ENCODE measurements at regions not wholly inside any gene's neighbourhood (a gene's known extent, or its start where the extent isn't known, plus 50 kb on each side); places are given as distances from the start of the nearest gene placed in this dataset.

DNA sequence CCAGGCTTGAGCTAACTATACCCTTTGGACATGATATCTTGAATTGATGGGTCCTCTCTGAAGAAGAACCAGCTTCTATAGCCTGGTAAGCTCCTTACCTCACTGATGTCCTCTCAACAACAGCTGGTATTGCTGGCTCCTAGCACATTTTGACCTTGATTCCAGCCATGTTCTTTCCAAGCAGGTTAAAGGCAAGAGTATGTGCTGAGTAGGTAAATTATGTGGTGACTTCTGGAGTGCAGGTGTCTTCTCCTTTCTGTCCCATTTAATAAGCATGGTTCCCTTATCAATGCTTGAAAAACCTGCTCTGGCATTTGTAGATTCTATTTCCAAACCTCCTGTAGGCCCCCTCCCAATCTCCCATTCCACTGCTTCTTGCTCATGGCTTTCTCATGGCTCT is 300.1 kb downstream of the UTP18 start:
- no peak overlapping the region for H3K4me3 ChIP-seq (ENCODE audit: insufficient read depth, low read length, poor library complexity, severe bottlenecking)
- H3K9ac ChIP-seq (ENCODE audit: low read length), result no peak overlapping the region
- H3K79me2 ChIP-seq (ENCODE audit: insufficient read depth, low read length), result no peaks in the 10 kb centered on the region
- no peak overlapping the region for H3K4me2 ChIP-seq (ENCODE audit: low read depth, low read length, poor library complexity, severe bottlenecking)
- H3F3A ChIP-seq (ENCODE audit: insufficient read depth), result no peaks in the 10 kb centered on the region
- no peak overlapping the region for H3K27ac ChIP-seq (ENCODE audit: low read depth, low read length)
- H3K9me2 ChIP-seq (replicated peaks; ENCODE audit: insufficient read depth, low read length), result no peaks in the 10 kb centered on the region
- H3K27me3 ChIP-seq (ENCODE audit: low read length), result no peaks in the 10 kb centered on the region
- no peaks in the 10 kb centered on the region for H3K9me3 ChIP-seq (ENCODE audit: insufficient read depth, low read length)
- no peaks in the 10 kb centered on the region for H4K20me1 ChIP-seq (ENCODE audit: low read depth, low read length)
- H2AFZ ChIP-seq (ENCODE audit: low read depth, low read length, severe bottlenecking), result no peak overlapping the region
- H3K36me3 ChIP-seq (ENCODE audit: low read length), result no peaks in the 10 kb centered on the region
- TF ChIP-seq, protein P1, sequence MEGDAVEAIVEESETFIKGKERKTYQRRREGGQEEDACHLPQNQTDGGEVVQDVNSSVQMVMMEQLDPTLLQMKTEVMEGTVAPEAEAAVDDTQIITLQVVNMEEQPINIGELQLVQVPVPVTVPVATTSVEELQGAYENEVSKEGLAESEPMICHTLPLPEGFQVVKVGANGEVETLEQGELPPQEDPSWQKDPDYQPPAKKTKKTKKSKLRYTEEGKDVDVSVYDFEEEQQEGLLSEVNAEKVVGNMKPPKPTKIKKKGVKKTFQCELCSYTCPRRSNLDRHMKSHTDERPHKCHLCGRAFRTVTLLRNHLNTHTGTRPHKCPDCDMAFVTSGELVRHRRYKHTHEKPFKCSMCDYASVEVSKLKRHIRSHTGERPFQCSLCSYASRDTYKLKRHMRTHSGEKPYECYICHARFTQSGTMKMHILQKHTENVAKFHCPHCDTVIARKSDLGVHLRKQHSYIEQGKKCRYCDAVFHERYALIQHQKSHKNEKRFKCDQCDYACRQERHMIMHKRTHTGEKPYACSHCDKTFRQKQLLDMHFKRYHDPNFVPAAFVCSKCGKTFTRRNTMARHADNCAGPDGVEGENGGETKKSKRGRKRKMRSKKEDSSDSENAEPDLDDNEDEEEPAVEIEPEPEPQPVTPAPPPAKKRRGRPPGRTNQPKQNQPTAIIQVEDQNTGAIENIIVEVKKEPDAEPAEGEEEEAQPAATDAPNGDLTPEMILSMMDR (IDR thresholded peaks at IDR 0.05; ENCODE audit: insufficient read depth, low read length, poor library complexity, severe bottlenecking), result no peak
- TF ChIP-seq EZH2phosphoT487 (conservative IDR thresholded peaks at IDR 0.05; ENCODE audit: low read length), result no peak

DNA sequence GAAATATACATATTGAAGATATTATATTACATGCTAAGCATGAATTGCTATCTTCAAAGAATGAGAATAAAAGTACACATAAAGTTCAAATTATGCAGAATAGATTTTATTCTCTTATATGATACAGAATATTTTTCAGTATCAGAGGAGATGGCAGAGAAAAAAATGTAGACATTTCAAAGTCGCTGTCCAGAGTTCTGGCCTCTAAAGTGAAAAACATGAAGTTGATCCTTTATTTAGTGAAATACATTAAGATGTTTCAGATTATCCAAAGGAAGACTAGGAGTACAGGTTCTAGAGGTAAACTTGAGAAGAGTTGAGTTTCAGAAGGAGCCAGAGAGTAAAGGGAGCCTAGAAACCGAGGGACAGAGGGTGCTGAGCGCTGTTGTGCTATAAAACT is 303.6 kb downstream of the UTP18 start:
- H3K36me3 ChIP-seq (ENCODE audit: low read length), result no peaks in the 10 kb centered on the region
- H3K4me3 ChIP-seq (ENCODE audit: insufficient read depth, low read length, poor library complexity, severe bottlenecking), result no peak overlapping the region
- no peaks in the 10 kb centered on the region for H4K20me1 ChIP-seq (ENCODE audit: low read depth, low read length)
- TF ChIP-seq EZH2phosphoT487 (conservative IDR thresholded peaks at IDR 0.05; ENCODE audit: low read length), result no peak
- TF ChIP-seq, protein P1 (IDR thresholded peaks at IDR 0.05; ENCODE audit: insufficient read depth, low read length, poor library complexity, severe bottlenecking), result no peak
- H3K9me2 ChIP-seq (replicated peaks; ENCODE audit: insufficient read depth, low read length), result no peaks in the 10 kb centered on the region
- H2AFZ ChIP-seq (ENCODE audit: low read depth, low read length, severe bottlenecking), result no peak overlapping the region
- H3K79me2 ChIP-seq (ENCODE audit: insufficient read depth, low read length), result no peaks in the 10 kb centered on the region
- no peaks in the 10 kb centered on the region for H3K9me3 ChIP-seq (ENCODE audit: insufficient read depth, low read length)
- no peak overlapping the region for H3K27ac ChIP-seq (ENCODE audit: low read depth, low read length)
- H3K4me2 ChIP-seq (ENCODE audit: low read depth, low read length, poor library complexity, severe bottlenecking), result no peak overlapping the region
- H3K9ac ChIP-seq (ENCODE audit: low read length), result no peak overlapping the region
- no peaks in the 10 kb centered on the region for H3F3A ChIP-seq (ENCODE audit: insufficient read depth)
- H3K27me3 ChIP-seq (ENCODE audit: low read length), result no peaks in the 10 kb centered on the region

DNA sequence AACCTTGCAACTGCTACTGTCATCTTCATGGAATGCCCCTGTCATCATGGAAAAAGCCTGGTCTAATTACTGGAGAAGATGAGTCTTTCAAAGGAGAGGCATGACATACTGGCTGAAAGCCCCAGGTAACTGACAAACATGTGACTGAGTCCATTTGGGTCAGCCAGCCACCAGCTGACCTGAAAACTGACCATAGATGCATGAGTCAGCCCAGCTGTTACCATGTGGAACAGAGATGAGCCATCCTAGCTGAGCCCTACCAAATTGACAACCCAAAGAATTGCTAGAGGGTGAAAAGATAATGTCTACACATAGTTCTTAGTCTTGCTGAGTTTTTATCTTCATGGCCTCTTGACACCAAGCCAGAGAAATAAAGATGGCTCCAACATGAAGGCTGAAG is 311.8 kb downstream of the UTP18 start:
- Histone ChIP-seq H3K79me2 (ENCODE audit: insufficient read depth, low read length) (no peaks in the 10 kb centered on the region), H3K36me3 (ENCODE audit: low read length) (no peaks in the 10 kb centered on the region), H2AFZ (ENCODE audit: low read depth, low read length, severe bottlenecking) (no peak overlapping the region), H4K20me1 (ENCODE audit: low read depth, low read length) (no peaks in the 10 kb centered on the region), H3K27ac (ENCODE audit: low read depth, low read length) (no peak overlapping the region), H3K9me2 (replicated peaks; ENCODE audit: insufficient read depth, low read length) (no peaks in the 10 kb centered on the region), H3F3A (ENCODE audit: insufficient read depth) (no peaks in the 10 kb centered on the region), H3K9me3 (ENCODE audit: insufficient read depth, low read length) (no peaks in the 10 kb centered on the region), H3K9ac (ENCODE audit: low read length) (no peak overlapping the region), H3K27me3 (ENCODE audit: low read length) (no peaks in the 10 kb centered on the region), H3K4me2 (ENCODE audit: low read depth, low read length, poor library complexity, severe bottlenecking) (no peak overlapping the region), H3K4me3 (ENCODE audit: insufficient read depth, low read length, poor library complexity, severe bottlenecking) (no peak overlapping the region)
- TF ChIP-seq, protein P1 (IDR thresholded peaks at IDR 0.05; ENCODE audit: insufficient read depth, low read length, poor library complexity, severe bottlenecking), result no peak
- no peak for TF ChIP-seq EZH2phosphoT487 (conservative IDR thresholded peaks at IDR 0.05; ENCODE audit: low read length)
